ENCODE measurements at regions not wholly inside any gene's neighbourhood (a gene's known extent, or its start where the extent isn't known, plus 50 kb on each side); places are given as distances from the start of the nearest gene placed in this dataset.

GRCh38 chr5:98482321-98483300 lies 290.9 kb upstream of the RGMB start:
- TF ChIP-seq POLR2A (IDR thresholded peaks at IDR 0.05; ENCODE audit: low read depth) = no peak
- no peak for TF ChIP-seq CTCF (IDR thresholded peaks at IDR 0.05)
- no peak for TF ChIP-seq POLR2AphosphoS5 (IDR thresholded peaks at IDR 0.05)
- TF ChIP-seq EP300 (IDR thresholded peaks at IDR 0.05) = no peak
- peaks cover 0 to 6% (median 0%) of the 10 kb centered on the region in 4 donors for H3K4me1 ChIP-seq

GRCh38 chr5:98483301-98483685 lies 290.2 kb upstream of the RGMB start:
- 68% methylated on average over 1 of the region's 1 CpG for WGBS
- H3K4me1 ChIP-seq = peaks cover 0 to 6% (median 0%) of the 10 kb centered on the region in 4 donors
- H3K4me3 ChIP-seq = no peak overlapping the region
- H3K9me3 ChIP-seq = no peaks in the 10 kb centered on the region
- no peaks in the 10 kb centered on the region for H3K27me3 ChIP-seq
- intact Hi-C loops (cut with DNase I) = no loop called here
- DNase-seq (ENCODE audit: extremely low spot score) = no peak
- TF ChIP-seq POLR2A (IDR thresholded peaks at IDR 0.05; ENCODE audit: low read depth) (no peak), POLR2AphosphoS5 (IDR thresholded peaks at IDR 0.05) (no peak), CTCF (IDR thresholded peaks at IDR 0.05) (no peak), EP300 (IDR thresholded peaks at IDR 0.05) (no peak)
- H3K27ac ChIP-seq (replicated peaks in 1 of 4) = no peak overlapping the region
- no peaks in the 10 kb centered on the region for H3K36me3 ChIP-seq

More at GRCh38 chr5:98482321-98483300, 290.9 kb upstream of the RGMB start:
- no peak for DNase-seq (ENCODE audit: extremely low spot score)
- Histone ChIP-seq H3K36me3 (no peaks in the 10 kb centered on the region), H3K27me3 (no peaks in the 10 kb centered on the region), H3K27ac (replicated peaks in 1 of 4) (no peak overlapping the region), H3K9me3 (no peaks in the 10 kb centered on the region), H3K4me3 (no peak overlapping the region)
- WGBS = 75% methylated on average over 3 of the region's 3 CpGs
- intact Hi-C loops (cut with DNase I) = no loop called here

- Histone ChIP-seq H3K9me3 (peaks cover 0 to 9% (median 5%) of the 10 kb centered on the region in 4 donors), H3K4me3 (no peak overlapping the region), H3K36me3 (no peaks in the 10 kb centered on the region), H3K27me3 (no peaks in the 10 kb centered on the region), H3K4me1 (no peaks in the 10 kb centered on the region), H3K27ac (replicated peaks in 1 of 4) (no peak overlapping the region)
- WGBS = 91% methylated on average over 3 of the region's 3 CpGs
- intact Hi-C loops (cut with DNase I) = no loop called here
- TF ChIP-seq POLR2A (IDR thresholded peaks at IDR 0.05; ENCODE audit: low read depth) = no peak
- no peak for DNase-seq (ENCODE audit: extremely low spot score)
Observed at GRCh38 chr5:98489021-98489420, 284.4 kb upstream of the RGMB start.

GRCh38 chr5:98490348-98490747 lies 283.1 kb upstream of the RGMB start:
- Histone ChIP-seq H3K36me3 (no peaks in the 10 kb centered on the region), H3K27me3 (no peaks in the 10 kb centered on the region), H3K27ac (replicated peaks in 1 of 4) (no peak overlapping the region), H3K9me3 (peaks cover 0 to 11% (median 5%) of the 10 kb centered on the region in 4 donors), H3K4me1 (no peaks in the 10 kb centered on the region), H3K4me3 (no peak overlapping the region)
- no peak for DNase-seq (ENCODE audit: extremely low spot score)
- TF ChIP-seq EP300 (IDR thresholded peaks at IDR 0.05) = no peak
- no peak for TF ChIP-seq POLR2A (IDR thresholded peaks at IDR 0.05; ENCODE audit: low read depth)
- TF ChIP-seq CTCF (IDR thresholded peaks at IDR 0.05) = no peak
- no peak for TF ChIP-seq POLR2AphosphoS5 (IDR thresholded peaks at IDR 0.05)
- WGBS = 98% methylated on average over 10 of the region's 10 CpGs
- intact Hi-C loops (cut with DNase I) = no loop called here

- H3K4me3 ChIP-seq = no peak overlapping the region
- peaks cover 0 to 11% (median 5%) of the 10 kb centered on the region in 4 donors for H3K9me3 ChIP-seq
- intact Hi-C loops (cut with DNase I) = no loop called here
- 93% methylated on average over 1 of the region's 1 CpG for WGBS
- TF ChIP-seq POLR2A (IDR thresholded peaks at IDR 0.05; ENCODE audit: low read depth) (no peak), EP300 (IDR thresholded peaks at IDR 0.05) (no peak)
- H3K4me1 ChIP-seq = peaks cover 0 to 7% (median 6%) of the 10 kb centered on the region in 4 donors
- H3K27ac ChIP-seq (replicated peaks in 1 of 4) = no peak overlapping the region
- H3K36me3 ChIP-seq = no peaks in the 10 kb centered on the region
- H3K27me3 ChIP-seq = no peaks in the 10 kb centered on the region
- DNase-seq (ENCODE audit: extremely low spot score) = no peak
Observed at GRCh38 chr5:98492258-98492657, 281.2 kb upstream of the RGMB start.
